Skeletal muscle tissue (tissue), 3 donors: ENCODE measurements at regions not wholly inside any gene's neighbourhood (a gene's known extent, or its start where the extent isn't known, plus 50 kb on each side); places are given as distances from the start of the nearest gene placed in this dataset.
"Not testable (repeated sequence)": the region's sequence is repeated elsewhere in the genome, so short reads cannot be mapped to it uniquely, and the experiment has no call there.

Source experiments
- H3K27ac ChIP-seq: one replicate; pipeline ENCODE4 v1.7.0; 2013; ENCODE audit warnings: mild to moderate bottlenecking, low read depth, low read length, inconsistent platforms
- H3K27me3 ChIP-seq, 3 donors: one replicate each; pipeline ENCODE4 v1.7.0; 2013; ENCODE audit warnings: low read length in 3 of 3; ENCODE audit not compliant: control insufficient read depth in 3 of 3, insufficient read depth in 3 of 3
- H3K36me3 ChIP-seq, 3 donors: one replicate each; pipeline ENCODE4 v1.7.0; 2013; ENCODE audit warnings: low read length in 3 of 3; ENCODE audit not compliant: control insufficient read depth in 3 of 3, insufficient read depth in 3 of 3
- H3K4me1 ChIP-seq, 3 donors: one replicate each; pipeline ENCODE4 v1.7.0; 2013; ENCODE audit warnings: low read length in 3 of 3, mild to moderate bottlenecking in 3 of 3; ENCODE audit not compliant: control insufficient read depth in 3 of 3, insufficient read depth in 3 of 3
- H3K4me3 ChIP-seq, 3 donors: one replicate each; pipeline ENCODE4 v1.7.0; 2013; ENCODE audit warnings: low read length in 3 of 3
- H3K9ac ChIP-seq, 3 donors: one replicate each; pipeline ENCODE4 v1.7.0; 2013; ENCODE audit warnings: low read length in 3 of 3, mild to moderate bottlenecking in 3 of 3, moderate library complexity in 2 of 3, low read depth in 1 of 3
- H3K9me3 ChIP-seq, 3 donors: one replicate each; pipeline ENCODE4 v1.7.0; 2013; ENCODE audit warnings: low read length in 3 of 3; ENCODE audit not compliant: control insufficient read depth in 3 of 3
- donor health status: Osteomylitis.

GRCh38 chr2:155902635-155903034 lies 429.9 kb downstream of the NR4A2 start:
- Histone ChIP-seq H3K36me3 (no peaks in the 10 kb centered on the region), H3K9me3 (no peaks in the 10 kb centered on the region), H3K27ac (no peak overlapping the region), H3K4me3 (no peak overlapping the region), H3K4me1 (no peaks in the 10 kb centered on the region), H3K9ac (no peak overlapping the region), H3K27me3 (no peaks in the 10 kb centered on the region)

- H3K4me1 ChIP-seq = no peaks in the 10 kb centered on the region
- peaks cover 0 to 3% (median 0%) of the 10 kb centered on the region in 3 donors for H3K9me3 ChIP-seq
- no peak overlapping the region for H3K4me3 ChIP-seq
- H3K9ac ChIP-seq = no peak overlapping the region
- H3K27ac ChIP-seq = no peak overlapping the region
- H3K27me3 ChIP-seq = no peaks in the 10 kb centered on the region
- H3K36me3 ChIP-seq = no peaks in the 10 kb centered on the region
Observed at GRCh38 chr2:155895016-155895415, 437.5 kb downstream of the NR4A2 start.

DNA sequence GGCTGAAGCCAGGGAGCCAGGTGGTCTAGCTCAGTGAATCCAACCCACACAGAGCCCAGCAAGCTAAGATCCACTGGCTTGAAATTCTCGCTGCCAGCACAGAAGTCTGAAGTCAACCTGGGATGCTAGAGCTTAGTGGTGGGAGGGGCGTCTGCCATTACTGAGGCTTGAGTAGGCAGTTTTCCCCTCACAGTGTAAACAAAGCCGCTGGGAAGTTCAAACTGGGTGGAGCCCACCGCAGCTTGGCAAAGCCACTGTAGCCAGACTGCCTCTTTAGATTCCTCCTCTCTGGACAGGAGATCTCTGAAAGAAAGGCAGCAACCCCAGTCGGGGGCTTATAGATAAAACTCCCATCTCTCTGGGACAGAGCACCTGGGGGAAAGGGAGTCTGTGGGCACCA lies 452.1 kb downstream of the NR4A2 start:
- not testable (repeated sequence) for H3K4me1 ChIP-seq, H3K4me3 ChIP-seq, H3K9me3 ChIP-seq, H3K27me3 ChIP-seq, H3K27ac ChIP-seq, H3K9ac ChIP-seq, H3K36me3 ChIP-seq

DNA sequence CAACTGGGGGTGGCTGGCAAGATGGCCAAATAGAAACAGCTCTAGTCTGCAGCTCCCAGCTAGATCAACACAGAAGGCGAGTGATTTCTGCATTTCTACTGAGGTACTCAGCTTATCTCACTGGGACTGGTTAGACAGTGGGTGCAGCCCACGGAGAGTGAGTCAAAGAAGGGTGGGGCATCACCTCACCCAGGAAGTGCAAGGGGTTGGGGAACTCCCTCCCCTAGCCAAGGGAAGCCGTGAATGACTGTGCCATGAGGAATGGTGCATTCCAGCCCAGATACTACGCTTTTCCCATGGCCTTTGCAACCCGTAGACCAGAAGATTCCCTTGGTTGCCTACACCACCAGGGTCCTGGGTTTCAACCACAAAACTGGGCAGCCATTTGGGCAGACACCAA lies 452.6 kb downstream of the NR4A2 start:
- H3K27ac ChIP-seq = not testable (repeated sequence)

DNA sequence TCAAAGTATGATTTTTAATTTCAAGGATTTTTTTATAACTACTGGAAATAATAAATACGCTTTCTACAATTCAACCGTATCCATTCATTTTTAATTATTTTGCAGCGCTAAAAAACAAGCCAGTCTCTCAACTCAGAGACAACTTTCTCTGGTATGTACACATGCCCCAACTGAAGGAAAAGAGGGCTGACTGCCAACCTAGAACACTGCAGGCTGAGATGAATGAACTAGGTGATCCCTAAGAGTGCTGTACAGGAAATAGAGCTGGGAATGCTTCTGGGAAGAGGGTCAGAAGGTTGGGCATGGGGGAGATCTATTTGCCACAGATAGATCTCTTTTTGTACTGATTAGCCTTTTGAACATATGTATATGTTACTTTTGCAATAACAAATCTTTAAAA lies 460.1 kb downstream of the NR4A2 start:
- Histone ChIP-seq H3K27me3 (no peaks in the 10 kb centered on the region), H3K9me3 (peaks cover 3 to 4% (median 3%) of the 10 kb centered on the region in 3 donors), H3K27ac (no peak overlapping the region), H3K4me3 (no peak overlapping the region), H3K36me3 (no peaks in the 10 kb centered on the region), H3K9ac (no peak overlapping the region), H3K4me1 (no peaks in the 10 kb centered on the region)

More for the DNA sequence above, 452.6 kb downstream of the NR4A2 start:
- H3K4me1 ChIP-seq, H3K36me3 ChIP-seq, H3K9me3 ChIP-seq, H3K9ac ChIP-seq, H3K4me3 ChIP-seq, H3K27me3 ChIP-seq: not testable (repeated sequence)

GRCh38 chr2:155871940-155872339 lies 460.6 kb downstream of the NR4A2 start:
- Histone ChIP-seq H3K27ac (no peak overlapping the region), H3K9me3 (peaks cover 3 to 4% (median 3%) of the 10 kb centered on the region in 3 donors), H3K36me3 (no peaks in the 10 kb centered on the region), H3K27me3 (no peaks in the 10 kb centered on the region), H3K4me3 (no peak overlapping the region), H3K4me1 (no peaks in the 10 kb centered on the region), H3K9ac (no peak overlapping the region)

- Histone ChIP-seq H3K4me1 (no peaks in the 10 kb centered on the region), H3K27ac (no peak overlapping the region), H3K9me3 (no peaks in the 10 kb centered on the region), H3K36me3 (no peaks in the 10 kb centered on the region), H3K4me3 (no peak overlapping the region), H3K9ac (no peak overlapping the region), H3K27me3 (no peaks in the 10 kb centered on the region)
Observed at GRCh38 chr2:155867564-155867963, 465.0 kb downstream of the NR4A2 start.

- H3K36me3 ChIP-seq = no peaks in the 10 kb centered on the region
- H3K4me1 ChIP-seq = no peaks in the 10 kb centered on the region
- H3K27me3 ChIP-seq = no peaks in the 10 kb centered on the region
Observed at GRCh38 chr2:155866477-155866876, 466.0 kb downstream of the NR4A2 start.

DNA sequence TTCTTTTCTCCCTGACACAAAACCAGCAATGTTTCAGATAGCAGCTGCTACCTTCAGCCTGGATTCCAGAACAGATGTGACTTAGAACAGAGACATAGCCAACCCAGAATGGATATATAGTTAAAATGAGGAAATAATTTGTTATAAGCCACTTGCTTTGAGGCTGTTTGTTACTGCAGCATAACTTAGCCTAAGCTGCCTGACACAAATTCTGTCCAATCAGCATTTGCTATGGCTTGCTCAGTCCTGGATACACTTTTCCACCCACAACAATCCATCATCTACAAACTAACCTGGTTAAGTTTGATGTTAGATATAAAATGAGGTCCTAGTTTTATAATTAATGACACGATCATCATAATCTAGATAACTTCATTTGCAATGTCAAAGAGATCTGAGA lies 480.4 kb downstream of the NR4A2 start:
- H3K4me3 ChIP-seq = no peak overlapping the region
- H3K27me3 ChIP-seq = peaks cover 0 to 5% (median 0%) of the 10 kb centered on the region in 3 donors
- no peak overlapping the region for H3K9ac ChIP-seq
- no peak overlapping the region for H3K27ac ChIP-seq
- H3K9me3 ChIP-seq = no peaks in the 10 kb centered on the region
- H3K4me1 ChIP-seq = no peaks in the 10 kb centered on the region
- no peaks in the 10 kb centered on the region for H3K36me3 ChIP-seq

More at GRCh38 chr2:155866477-155866876, 466.0 kb downstream of the NR4A2 start:
- Histone ChIP-seq H3K4me3 (no peak overlapping the region), H3K27ac (no peak overlapping the region), H3K9ac (no peak overlapping the region), H3K9me3 (no peaks in the 10 kb centered on the region)

DNA sequence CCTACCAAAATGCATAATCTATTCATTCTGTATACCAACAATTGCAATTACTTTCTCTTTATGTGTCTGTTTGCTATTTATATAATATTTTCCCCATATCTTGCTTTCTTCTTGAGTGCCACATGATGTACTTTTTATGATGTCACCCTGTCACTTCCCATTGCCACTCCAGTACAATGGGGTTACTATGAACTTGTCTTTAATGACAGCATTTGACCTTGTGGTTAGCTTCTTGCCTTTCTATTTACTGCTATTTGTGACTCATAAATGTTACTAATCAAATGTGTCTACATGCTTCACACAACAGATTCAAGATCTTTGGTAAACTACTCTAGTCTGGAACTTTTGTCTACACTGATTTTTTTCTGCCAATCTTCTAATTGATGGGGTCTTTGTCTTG lies 486.3 kb downstream of the NR4A2 start:
- Histone ChIP-seq H3K9ac (no peak overlapping the region), H3K4me1 (no peaks in the 10 kb centered on the region), H3K9me3 (no peaks in the 10 kb centered on the region), H3K4me3 (no peak overlapping the region), H3K27ac (no peak overlapping the region), H3K27me3 (peaks cover 0 to 5% (median 0%) of the 10 kb centered on the region in 3 donors), H3K36me3 (no peaks in the 10 kb centered on the region)

DNA sequence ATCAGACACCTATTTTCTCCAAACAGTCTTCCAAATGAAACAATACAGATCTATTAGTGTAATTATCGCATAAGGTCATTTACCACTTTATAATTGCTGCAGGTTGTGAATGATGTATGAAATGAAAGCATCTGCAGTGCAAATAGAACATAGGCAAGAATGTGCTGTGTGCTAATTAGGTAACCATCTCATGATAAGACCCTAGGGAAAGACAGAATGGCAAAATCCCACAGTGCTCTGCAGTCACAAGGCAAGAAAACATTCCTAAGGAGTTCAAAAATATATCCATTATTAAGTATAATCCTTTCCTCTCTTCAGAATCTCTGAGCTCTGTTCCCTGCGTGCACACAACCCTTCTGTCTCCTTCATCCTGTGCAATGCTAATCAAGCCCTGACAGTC lies 488.1 kb downstream of the NR4A2 start:
- H3K9ac ChIP-seq = no peak overlapping the region
- no peaks in the 10 kb centered on the region for H3K36me3 ChIP-seq
- no peaks in the 10 kb centered on the region for H3K4me1 ChIP-seq
- H3K9me3 ChIP-seq = no peaks in the 10 kb centered on the region
- H3K27ac ChIP-seq = no peak overlapping the region
- H3K4me3 ChIP-seq = no peak overlapping the region
- H3K27me3 ChIP-seq = peaks cover 0 to 5% (median 0%) of the 10 kb centered on the region in 3 donors
